Osteoblast (primary cell): ENCODE measurements at regions not wholly inside any gene's neighbourhood (a gene's known extent, or its start where the extent isn't known, plus 50 kb on each side); places are given as distances from the start of the nearest gene placed in this dataset.

Experiments
- DNase-seq: peaks from one replicate; pipeline ENCODE4 v3.0.0; 2011; ENCODE audit warnings: low spot score, mixed read lengths; ENCODE audit not compliant: insufficient read length; ENCODE audit errors: missing footprints
- H2AFZ ChIP-seq: 2 replicates; pipeline ENCODE4 v1.6.0; 2011; ENCODE audit warnings: mild to moderate bottlenecking, low read length
- H3K27ac ChIP-seq: 2 replicates; pipeline ENCODE4 v1.5.1; 2011; ENCODE audit warnings: mild to moderate bottlenecking, low read depth, low read length, moderate library complexity
- H3K27me3 ChIP-seq: 2 replicates; pipeline ENCODE4 v1.6.0; 2012; ENCODE audit warnings: mild to moderate bottlenecking, control low read depth, inconsistent platforms, low read length, moderate library complexity; ENCODE audit not compliant: insufficient read depth
- H3K36me3 ChIP-seq: 2 replicates; pipeline ENCODE4 v1.5.1; 2011; ENCODE audit warnings: mild to moderate bottlenecking, low read length, control low read depth, moderate library complexity; ENCODE audit not compliant: insufficient read depth
- H3K4me1 ChIP-seq: 2 replicates; pipeline ENCODE4 v1.5.1; 2011; ENCODE audit warnings: mild to moderate bottlenecking, low read length, control low read depth, moderate library complexity; ENCODE audit not compliant: insufficient read depth
- H3K4me2 ChIP-seq: 2 replicates; pipeline ENCODE4 v1.6.0; 2011; ENCODE audit warnings: mild to moderate bottlenecking, low read length; ENCODE audit not compliant: insufficient read depth
- H3K4me3 ChIP-seq: fragments of 200-600 bp; sonication (generic); 3 replicates; pipeline ENCODE4 v1.5.1; 2012; ENCODE audit warnings: mild to moderate bottlenecking, low read length, inconsistent platforms; ENCODE audit not compliant: insufficient read depth
- H3K79me2 ChIP-seq: 2 replicates; pipeline ENCODE4 v1.6.0; 2012; ENCODE audit warnings: mild to moderate bottlenecking, low read length, control low read depth, inconsistent platforms; ENCODE audit not compliant: insufficient read depth
- H3K9me3 ChIP-seq: 2 replicates; pipeline ENCODE4 v1.5.1; 2011; ENCODE audit warnings: low read depth, low read length, control low read depth
- H4K20me1 ChIP-seq: 2 replicates; pipeline ENCODE4 v1.6.0; 2012; ENCODE audit warnings: mild to moderate bottlenecking, low read length, control low read depth; ENCODE audit not compliant: insufficient read depth
- TF ChIP-seq, protein P1 (sequence below): IDR thresholded peaks from 2 replicates; pipeline ENCODE4 v1.5.1; 2011; ENCODE audit warnings: mild to moderate bottlenecking, low read depth, low read length, moderate library complexity; ENCODE audit errors: extremely low read depth

- H3K79me2 ChIP-seq = no peaks in the 10 kb centered on the region
- TF ChIP-seq, protein P1, sequence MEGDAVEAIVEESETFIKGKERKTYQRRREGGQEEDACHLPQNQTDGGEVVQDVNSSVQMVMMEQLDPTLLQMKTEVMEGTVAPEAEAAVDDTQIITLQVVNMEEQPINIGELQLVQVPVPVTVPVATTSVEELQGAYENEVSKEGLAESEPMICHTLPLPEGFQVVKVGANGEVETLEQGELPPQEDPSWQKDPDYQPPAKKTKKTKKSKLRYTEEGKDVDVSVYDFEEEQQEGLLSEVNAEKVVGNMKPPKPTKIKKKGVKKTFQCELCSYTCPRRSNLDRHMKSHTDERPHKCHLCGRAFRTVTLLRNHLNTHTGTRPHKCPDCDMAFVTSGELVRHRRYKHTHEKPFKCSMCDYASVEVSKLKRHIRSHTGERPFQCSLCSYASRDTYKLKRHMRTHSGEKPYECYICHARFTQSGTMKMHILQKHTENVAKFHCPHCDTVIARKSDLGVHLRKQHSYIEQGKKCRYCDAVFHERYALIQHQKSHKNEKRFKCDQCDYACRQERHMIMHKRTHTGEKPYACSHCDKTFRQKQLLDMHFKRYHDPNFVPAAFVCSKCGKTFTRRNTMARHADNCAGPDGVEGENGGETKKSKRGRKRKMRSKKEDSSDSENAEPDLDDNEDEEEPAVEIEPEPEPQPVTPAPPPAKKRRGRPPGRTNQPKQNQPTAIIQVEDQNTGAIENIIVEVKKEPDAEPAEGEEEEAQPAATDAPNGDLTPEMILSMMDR = no peak
- no peaks in the 10 kb centered on the region for H4K20me1 ChIP-seq
- no peak overlapping the region for H3K4me3 ChIP-seq
- no peaks in the 10 kb centered on the region for H3K4me1 ChIP-seq
- H3K27ac ChIP-seq = no peak overlapping the region
- no peak overlapping the region for H2AFZ ChIP-seq
- no peaks in the 10 kb centered on the region for H3K36me3 ChIP-seq
- DNase-seq = no peak
- no peak overlapping the region for H3K4me2 ChIP-seq
- H3K27me3 ChIP-seq = peaks cover 23% of the 10 kb centered on the region
- H3K9me3 ChIP-seq = no peaks in the 10 kb centered on the region
Measured at GRCh38 chr20:24049081-24049480, 60.5 kb upstream of the GGTLC1 start.

- Histone ChIP-seq H3K9me3 (no peaks in the 10 kb centered on the region), H3K79me2 (no peaks in the 10 kb centered on the region), H3K36me3 (no peaks in the 10 kb centered on the region), H3K4me1 (no peaks in the 10 kb centered on the region), H3K4me2 (no peak overlapping the region), H3K27me3 (peaks cover 23% of the 10 kb centered on the region), H4K20me1 (no peaks in the 10 kb centered on the region), H3K27ac (no peak overlapping the region), H3K4me3 (no peak overlapping the region), H2AFZ (no peak overlapping the region)
- TF ChIP-seq, protein P1 = no peak
- DNase-seq = no peak
Measured at GRCh38 chr20:24048024-24048611, 59.5 kb upstream of the GGTLC1 start.

DNA sequence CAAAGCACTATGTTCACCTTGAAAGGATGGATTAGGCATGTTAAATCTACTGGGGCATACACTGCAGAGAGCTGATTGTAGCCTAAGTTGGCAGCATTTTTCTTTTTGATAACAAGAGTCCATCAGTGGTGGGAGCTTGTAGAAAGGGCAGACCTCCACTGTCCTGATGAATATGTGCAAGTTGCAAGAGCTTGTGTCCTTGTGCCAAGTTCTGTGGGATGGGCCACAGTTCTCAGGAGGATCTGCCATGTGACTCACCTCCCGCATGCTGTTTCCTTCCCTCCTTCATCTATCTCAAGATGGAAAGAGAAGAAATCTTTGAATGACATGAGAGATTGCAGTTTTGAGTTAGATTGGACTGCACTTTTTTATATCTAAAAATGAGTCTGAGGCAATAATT, 58.3 kb upstream of the GGTLC1 start:
- Histone ChIP-seq H3K79me2 (no peaks in the 10 kb centered on the region), H3K4me1 (no peaks in the 10 kb centered on the region), H2AFZ (no peak overlapping the region), H3K27me3 (peaks cover 23% of the 10 kb centered on the region), H3K36me3 (no peaks in the 10 kb centered on the region), H3K27ac (no peak overlapping the region), H3K4me2 (no peak overlapping the region), H3K4me3 (no peak overlapping the region), H4K20me1 (no peaks in the 10 kb centered on the region), H3K9me3 (no peaks in the 10 kb centered on the region)
- DNase-seq = peak; percentile 27
- TF ChIP-seq, protein P1 = no peak

DNA sequence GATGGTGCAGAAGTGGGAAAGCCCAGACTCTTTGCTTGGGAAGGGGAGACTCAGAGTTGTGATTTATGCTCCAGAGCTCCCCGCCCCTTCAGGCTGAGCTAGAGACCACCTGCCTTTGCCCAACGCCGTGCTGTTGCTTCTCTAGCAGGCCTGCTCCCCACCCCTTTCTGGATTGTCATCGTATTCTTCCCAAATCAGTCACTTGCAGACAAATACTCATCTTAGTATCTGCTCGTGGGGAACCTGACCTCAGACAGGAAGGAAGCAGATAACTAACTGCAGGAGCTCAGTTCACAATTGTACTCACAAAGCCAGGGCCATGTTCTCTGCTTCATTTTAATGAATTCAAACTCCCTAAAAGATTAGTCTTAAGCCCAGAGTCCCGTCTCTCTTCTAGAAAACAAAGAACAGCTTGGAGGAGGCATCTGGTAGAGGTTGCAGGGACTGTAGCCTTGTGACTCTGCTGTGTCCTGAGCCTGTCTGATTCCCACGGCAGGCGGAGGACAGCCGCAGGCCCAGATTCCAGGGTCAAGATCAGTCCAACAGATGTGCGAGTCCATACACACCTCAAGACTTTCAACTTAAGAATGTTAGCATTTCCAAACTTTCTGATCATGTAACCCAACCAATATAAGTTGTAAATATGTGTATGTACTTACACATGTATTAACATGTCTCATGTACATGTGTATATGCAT, 57.2 kb upstream of the GGTLC1 start:
- Histone ChIP-seq H3K27ac (no peak overlapping the region), H3K27me3 (peaks cover 21% of the 10 kb centered on the region), H3K4me2 (no peak overlapping the region), H3K4me3 (no peak overlapping the region), H3K36me3 (no peaks in the 10 kb centered on the region), H3K9me3 (no peaks in the 10 kb centered on the region), H3K4me1 (no peaks in the 10 kb centered on the region), H2AFZ (no peak overlapping the region), H4K20me1 (no peaks in the 10 kb centered on the region), H3K79me2 (no peaks in the 10 kb centered on the region)
- TF ChIP-seq, protein P1 = no peak
- DNase-seq = peak; percentile 10
